ENCODE measurements at regions not wholly inside any gene's neighbourhood (a gene's known extent, or its start where the extent isn't known, plus 50 kb on each side); places are given as distances from the start of the nearest gene placed in this dataset.

GRCh38 chr4:38344929-38345328 lies 319.1 kb upstream of the KLF3 start:
- Histone ChIP-seq H3K27ac (ENCODE audit: extremely low read depth, low read depth, low read length) (no peak overlapping the region), H3K4me2 (ENCODE audit: insufficient read depth, low read length) (no peak overlapping the region), H3K4me1 (replicated peaks in 1 of 2; ENCODE audit: control insufficient read depth in 2 of 2, insufficient read depth in 2 of 2, low read length in 2 of 2) (no peaks in the 10 kb centered on the region), H2AFZ (ENCODE audit: low read depth, low read length) (no peak overlapping the region), H3K9me1 (ENCODE audit: control insufficient read depth, insufficient read depth, low read length) (no peaks in the 10 kb centered on the region), H3K9me3 (replicated peaks; ENCODE audit: control insufficient read depth, insufficient read depth, low read depth, low read length) (peaks cover 8% of the 10 kb centered on the region; the same call in 1 of the 2 replicates), H3K9ac (ENCODE audit: insufficient read depth in 1 of 2, low read depth in 2 of 2, low read length in 2 of 2) (no peak overlapping the region), H3K36me3 (ENCODE audit: control insufficient read depth, insufficient read depth, low read length) (no peaks in the 10 kb centered on the region), H3K27me3 (ENCODE audit: control insufficient read depth in 2 of 2, insufficient read depth in 2 of 2, low read length in 2 of 2) (no peaks in the 10 kb centered on the region), H3K4me3 (no peak overlapping the region), H3K79me2 (ENCODE audit: control insufficient read depth, insufficient read depth, low read length) (no peaks in the 10 kb centered on the region), H4K20me1 (replicated peaks; ENCODE audit: control insufficient read depth, insufficient read depth, low read length) (no peaks in the 10 kb centered on the region)
- CTCF ChIA-PET (ENCODE audit: low intra/inter-chr PET ratio): interaction anchor here (0.6 kb wide), 1 partner anchor 59 kb away, joined by 3 read pairs; no protein-coding TSS in a partner anchor
- intact Hi-C loops (cut with micrococcal nuclease): no loop called here
- FAIRE-seq: no peak
- BruUV-seq (replicated peaks): no TSS peak
- POLR2A ChIA-PET: no interaction called here
- TF ChIP-seq ZNF780A (CRISPR knock-in tag; IDR thresholded peaks at IDR 0.05): no peak
- TF ChIP-seq ZNF512 (tag; IDR thresholded peaks at IDR 0.05): peak; percentile 72
- no peak for TF ChIP-seq ARID1B (IDR thresholded peaks at IDR 0.05)
- in situ Hi-C loops (cut with MboI): no loop called here
- ATAC-seq: no peak
- DNase-seq (ENCODE audit: extremely low read depth in 1 of 4, low spot score in 3 of 4): no peak
- WGBS (ENCODE audit: insufficient coverage, low coverage, missing lambda C conversion rate): 0% methylated on average over 1 of the region's 1 CpG

GRCh38 chr4:38347251-38347650 lies 316.7 kb upstream of the KLF3 start:
- no peak overlapping the region for H3K27ac ChIP-seq (ENCODE audit: extremely low read depth, low read depth, low read length)
- no peaks in the 10 kb centered on the region for H4K20me1 ChIP-seq (replicated peaks; ENCODE audit: control insufficient read depth, insufficient read depth, low read length)
- no peaks in the 10 kb centered on the region for H3K36me3 ChIP-seq (ENCODE audit: control insufficient read depth, insufficient read depth, low read length)
- TF ChIP-seq HNRNPLL (IDR thresholded peaks at IDR 0.05; ENCODE audit: low read depth, low read length, poor library complexity, severe bottlenecking): no peak
- peak; percentile 37 for TF ChIP-seq CBFA2T3 (IDR thresholded peaks at IDR 0.05)
- TF ChIP-seq TEAD4 (IDR thresholded peaks at IDR 0.05; ENCODE audit: low read length): peak; percentile 32; the same call in 1 of the 2 replicates
- TF ChIP-seq TEAD4 (CRISPR knock-in tag; IDR thresholded peaks at IDR 0.05; ENCODE audit: borderline replicate concordance): no peak
- in situ Hi-C loops (cut with MboI): no loop called here
- H3K27me3 ChIP-seq (ENCODE audit: control insufficient read depth in 2 of 2, insufficient read depth in 2 of 2, low read length in 2 of 2): no peaks in the 10 kb centered on the region
- H3K4me1 ChIP-seq (replicated peaks in 1 of 2; ENCODE audit: control insufficient read depth in 2 of 2, insufficient read depth in 2 of 2, low read length in 2 of 2): no peaks in the 10 kb centered on the region
- ATAC-seq (no peak), DNase-seq (ENCODE audit: extremely low read depth in 1 of 4, low spot score in 3 of 4) (no peak), FAIRE-seq (peak; percentile 23)
- H2AFZ ChIP-seq (ENCODE audit: low read depth, low read length): no peak overlapping the region
- no peak overlapping the region for H3K4me2 ChIP-seq (ENCODE audit: insufficient read depth, low read length)
- H3K9me1 ChIP-seq (ENCODE audit: control insufficient read depth, insufficient read depth, low read length): no peaks in the 10 kb centered on the region
- intact Hi-C loops (cut with micrococcal nuclease): no loop called here
- 11% methylated on average over 3 of the region's 3 CpGs for WGBS (ENCODE audit: insufficient coverage, low coverage, missing lambda C conversion rate)
- H3K9ac ChIP-seq (ENCODE audit: insufficient read depth in 1 of 2, low read depth in 2 of 2, low read length in 2 of 2): no peak overlapping the region
- H3K9me3 ChIP-seq (replicated peaks; ENCODE audit: control insufficient read depth, insufficient read depth, low read depth, low read length): peaks cover 8% of the 10 kb centered on the region; the same call in 1 of the 2 replicates
- no peaks in the 10 kb centered on the region for H3K79me2 ChIP-seq (ENCODE audit: control insufficient read depth, insufficient read depth, low read length)
- ChIA-PET CTCF (ENCODE audit: low intra/inter-chr PET ratio) (no interaction called here), POLR2A (no interaction called here)
- BruUV-seq (replicated peaks): no TSS peak
- no peak overlapping the region for H3K4me3 ChIP-seq

All from K562 (cell line).